T-helper 9 cell (primary cell): ENCODE measurements at regions not wholly inside any gene's neighbourhood (a gene's known extent, or its start where the extent isn't known, plus 50 kb on each side); places are given as distances from the start of the nearest gene placed in this dataset.
A peak's percentile ranks its signal among the peaks of the same experiment; 100 is the strongest.

Experiments
- DNase-seq: peaks from one replicate; pipeline ENCODE4 v3.0.0-alpha.2; 2020

DNA sequence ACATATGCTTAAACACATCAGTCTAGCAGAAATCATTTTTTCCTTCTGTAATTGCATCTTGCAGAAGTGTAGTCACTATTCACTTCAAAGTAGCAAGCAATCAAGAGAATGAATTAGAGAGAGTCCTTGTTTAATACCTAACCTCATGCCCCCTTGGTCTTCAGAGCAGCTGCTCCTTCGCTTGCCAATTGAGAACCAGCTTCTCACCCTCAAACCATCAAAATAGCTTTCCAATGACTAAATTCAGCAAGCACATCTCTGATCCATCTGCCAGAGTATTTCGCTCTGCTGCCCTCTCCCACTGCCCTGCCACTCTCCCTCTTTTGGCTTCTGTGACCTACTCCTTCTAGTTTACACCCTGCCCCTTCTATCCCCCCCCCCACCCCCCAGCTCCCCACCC lies 120.7 kb upstream of the AGAP1 start:
- DNase-seq, result no peak

GRCh38 chr2:235377176-235377575 lies 116.7 kb upstream of the AGAP1 start:
- no peak for DNase-seq

DNA sequence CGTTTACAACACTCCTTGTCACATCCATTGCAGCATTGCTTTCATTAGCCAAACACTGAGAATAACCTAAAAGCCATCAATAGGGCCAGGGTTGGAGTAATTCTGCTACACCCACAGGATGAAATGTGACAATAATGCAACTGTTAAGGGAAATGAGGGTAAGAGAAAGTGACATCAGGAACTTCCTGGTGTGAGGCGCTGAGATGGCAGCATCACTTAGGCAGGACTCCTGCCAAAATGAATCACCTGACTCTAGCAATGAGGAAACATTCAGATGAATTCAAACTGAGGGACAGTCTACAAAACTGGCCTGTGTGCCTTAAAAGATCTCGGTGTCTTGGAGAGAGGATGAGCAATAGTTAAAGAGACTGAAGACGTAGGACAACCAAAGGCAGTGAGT lies 115.6 kb upstream of the AGAP1 start:
- DNase-seq, result no peak

DNA sequence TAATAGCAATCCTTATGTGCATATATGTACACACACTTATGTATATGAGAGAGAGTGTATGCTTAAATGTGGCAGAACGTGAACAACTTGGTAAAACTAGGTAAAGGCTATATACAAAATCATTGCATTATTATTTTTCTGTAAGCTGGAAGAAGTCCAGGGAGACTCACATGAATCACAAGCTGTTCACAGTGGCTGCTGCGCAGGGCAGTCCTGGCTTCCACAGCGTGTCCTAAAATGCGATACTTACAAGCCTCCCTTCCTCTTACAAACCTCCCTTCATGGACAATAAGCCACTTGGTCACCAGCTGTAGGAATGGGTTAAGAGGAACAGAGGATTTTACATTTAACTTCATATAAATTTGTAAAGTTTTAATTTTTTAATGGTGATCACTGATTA lies 114.9 kb upstream of the AGAP1 start:
- no peak for DNase-seq

GRCh38 chr2:235381261-235381912 lies 112.5 kb upstream of the AGAP1 start:
- no peak for DNase-seq

DNA sequence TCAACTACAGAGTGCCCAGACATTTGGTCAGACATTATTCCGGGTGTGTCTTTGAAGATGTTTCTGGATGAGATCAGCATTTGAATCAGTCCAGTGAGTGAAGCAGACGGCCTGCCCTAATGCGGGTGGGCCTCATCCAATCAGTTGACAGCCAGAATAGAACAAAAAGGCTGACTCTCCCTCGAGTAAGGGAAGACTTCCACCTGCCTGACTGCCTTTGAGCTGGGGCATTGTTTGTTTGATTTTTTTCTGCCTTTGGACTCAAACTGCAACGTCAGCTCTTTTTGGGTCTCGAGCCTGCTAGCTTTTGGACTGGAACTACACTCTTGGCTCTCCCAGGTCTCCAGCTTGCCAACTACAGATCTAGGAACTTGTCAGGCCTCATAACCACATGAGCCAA lies 111.7 kb upstream of the AGAP1 start:
- no peak for DNase-seq

- DNase-seq, result no peak
Observed at GRCh38 chr2:235382601-235383000, 111.2 kb upstream of the AGAP1 start.

DNA sequence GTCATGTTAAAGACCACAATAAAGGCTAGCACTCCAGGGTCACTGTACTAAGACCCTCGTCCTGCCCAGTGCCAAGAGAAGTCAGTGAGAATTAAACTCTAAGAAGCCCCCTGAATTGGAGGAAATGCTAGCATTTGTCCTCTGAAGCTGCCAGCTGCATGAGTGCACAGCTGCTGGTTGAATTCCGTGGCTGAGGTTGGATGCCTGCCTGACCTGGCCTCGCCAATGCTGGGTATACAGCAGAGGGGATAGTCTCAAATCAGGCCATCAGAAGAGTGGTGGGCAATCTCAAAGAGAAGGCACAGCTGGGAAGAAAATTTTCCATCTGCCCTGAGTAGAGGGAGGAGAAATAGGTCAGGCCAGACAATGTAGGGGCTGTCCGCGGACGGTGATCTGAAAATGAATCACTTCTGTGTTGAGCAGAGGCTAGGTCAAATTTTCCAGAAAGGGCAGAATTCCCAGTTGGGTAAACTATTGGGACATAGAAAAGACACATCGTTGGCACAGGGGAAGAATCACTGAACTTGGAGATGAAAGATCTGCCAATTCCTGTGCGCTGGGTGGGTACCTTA lies 110.5 kb upstream of the AGAP1 start:
- DNase-seq, result no peak

DNA sequence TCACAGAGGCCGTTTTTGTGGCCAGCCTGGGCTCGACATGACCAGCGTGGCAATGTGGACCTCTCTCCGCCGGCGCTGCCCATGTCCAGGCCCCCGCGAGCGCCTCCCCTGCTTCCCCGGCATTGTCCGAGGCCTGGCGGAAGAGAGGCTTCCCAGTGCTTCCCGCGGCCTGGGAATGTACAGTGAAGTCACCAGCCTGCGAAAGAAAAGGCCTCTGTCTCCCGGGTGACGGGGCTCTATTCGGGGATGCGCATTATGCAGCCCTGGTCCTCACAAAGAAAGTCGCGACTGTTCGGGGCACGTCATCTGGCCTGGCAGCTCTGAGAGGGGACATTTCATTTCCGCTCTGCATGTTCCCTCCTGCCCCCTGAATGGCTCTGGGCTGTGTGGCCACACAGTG lies 109.2 kb upstream of the AGAP1 start:
- DNase-seq, result no peak

- DNase-seq, result no peak
Observed at GRCh38 chr2:235389626-235390025, 104.2 kb upstream of the AGAP1 start.

- DNase-seq, result peak; percentile 29
Observed at GRCh38 chr2:235390108-235390815, 103.6 kb upstream of the AGAP1 start.

- no peak for DNase-seq
Observed at GRCh38 chr2:235390816-235391194, 103.0 kb upstream of the AGAP1 start.

- DNase-seq, result no peak
Observed at GRCh38 chr2:235391921-235392615, 101.8 kb upstream of the AGAP1 start.

GRCh38 chr2:235394278-235394828 lies 99.5 kb upstream of the AGAP1 start:
- DNase-seq, result no peak

GRCh38 chr2:235396071-235396846 lies 97.6 kb upstream of the AGAP1 start:
- no peak for DNase-seq

GRCh38 chr2:235398321-235398720 lies 95.5 kb upstream of the AGAP1 start:
- DNase-seq, result no peak

DNA sequence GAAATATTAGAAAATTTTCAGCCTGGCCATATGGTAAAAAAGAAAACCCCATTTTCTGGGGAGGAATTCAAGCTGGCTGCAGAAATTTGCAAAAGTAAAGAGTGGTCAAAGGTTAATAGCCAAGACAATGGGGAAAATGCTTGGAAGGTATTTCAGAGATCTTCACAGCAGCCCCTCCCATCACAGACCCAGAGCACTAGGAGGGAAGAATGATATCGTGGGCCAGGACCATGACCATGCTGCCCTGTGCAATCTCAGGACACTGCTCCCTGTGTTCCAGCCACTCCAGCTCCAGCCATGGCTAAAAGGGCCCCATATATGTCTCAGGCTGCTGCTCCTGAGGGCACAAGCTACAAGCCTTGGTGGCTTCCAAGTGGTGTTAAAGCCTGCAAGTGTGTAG lies 93.9 kb upstream of the AGAP1 start:
- no peak for DNase-seq

- DNase-seq, result no peak
Observed at GRCh38 chr2:235402422-235402821, 91.4 kb upstream of the AGAP1 start.

- no peak for DNase-seq
Observed at GRCh38 chr2:235405612-235406361, 88.1 kb upstream of the AGAP1 start.

GRCh38 chr2:235406430-235406829 lies 87.4 kb upstream of the AGAP1 start:
- no peak for DNase-seq

GRCh38 chr2:235411905-235412485 lies 81.8 kb upstream of the AGAP1 start:
- DNase-seq, result no peak

- no peak for DNase-seq
Observed at GRCh38 chr2:235413064-235413463, 80.8 kb upstream of the AGAP1 start.
